ENCODE measurements at regions not wholly inside any gene's neighbourhood (a gene's known extent, or its start where the extent isn't known, plus 50 kb on each side); places are given as distances from the start of the nearest gene placed in this dataset.

DNA sequence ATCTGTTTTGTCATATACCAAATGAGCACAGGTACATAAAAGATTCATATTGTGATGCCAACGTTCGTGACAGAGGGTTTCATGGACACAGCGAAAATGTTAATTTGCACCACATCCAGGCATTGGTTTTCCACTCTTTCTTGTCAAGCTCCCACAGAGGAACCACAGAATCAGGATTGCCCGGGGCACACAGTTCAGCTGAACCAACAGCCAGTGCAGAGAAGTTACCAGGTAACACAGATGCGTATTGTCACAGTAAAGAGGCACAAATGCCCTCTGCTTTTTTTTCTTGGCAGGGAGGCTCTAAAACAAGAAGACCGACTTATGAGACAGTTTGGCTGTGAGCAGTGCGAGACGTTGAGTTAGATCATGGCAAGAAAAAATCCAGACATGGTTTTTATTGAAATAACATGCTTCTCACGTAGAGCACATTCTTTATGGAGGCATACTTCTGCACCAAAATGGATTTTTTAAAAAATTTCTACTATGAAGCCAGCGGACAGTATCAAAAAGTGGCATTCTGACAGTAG is 331.1 kb upstream of the KIAA1217 start:
- H3K27me3 Mint-ChIP-seq, result peaks cover 2% of the 10 kb centered on the region
- no peak overlapping the region for H3K27ac Mint-ChIP-seq
- H3K9me3 Mint-ChIP-seq (ENCODE audit: low read depth), result no peaks in the 10 kb centered on the region
- H3K36me3 Mint-ChIP-seq, result no peaks in the 10 kb centered on the region
- no peaks in the 10 kb centered on the region for H3K4me1 Mint-ChIP-seq (ENCODE audit: low read depth)
- H3K4me3 Mint-ChIP-seq, result no peak overlapping the region

DNA sequence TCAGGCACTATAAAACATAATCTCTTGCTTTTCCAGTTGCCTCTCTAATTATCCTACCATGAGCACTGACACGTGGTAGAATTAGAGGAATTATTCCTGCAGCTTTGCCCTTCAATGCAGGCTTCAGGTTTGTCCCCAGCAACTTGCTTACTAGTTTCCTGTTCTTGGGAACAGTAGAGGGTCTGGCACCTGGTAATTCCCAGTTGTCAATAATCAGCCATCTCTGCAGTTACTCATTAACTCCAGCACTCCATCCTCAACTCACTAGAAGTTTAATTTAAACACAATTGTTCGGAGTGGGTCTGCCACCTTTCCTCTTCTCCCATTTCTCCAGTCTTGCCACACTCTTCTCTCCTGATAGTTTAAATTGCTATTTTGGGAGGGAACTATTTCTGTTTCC is 324.3 kb upstream of the KIAA1217 start:
- Mint-ChIP-seq H3K4me3 (no peak overlapping the region), H3K27ac (no peak overlapping the region), H3K9me3 (ENCODE audit: low read depth) (peaks cover 4% of the 10 kb centered on the region), H3K4me1 (ENCODE audit: low read depth) (no peaks in the 10 kb centered on the region), H3K27me3 (peaks cover 1% of the 10 kb centered on the region), H3K36me3 (no peaks in the 10 kb centered on the region)

DNA sequence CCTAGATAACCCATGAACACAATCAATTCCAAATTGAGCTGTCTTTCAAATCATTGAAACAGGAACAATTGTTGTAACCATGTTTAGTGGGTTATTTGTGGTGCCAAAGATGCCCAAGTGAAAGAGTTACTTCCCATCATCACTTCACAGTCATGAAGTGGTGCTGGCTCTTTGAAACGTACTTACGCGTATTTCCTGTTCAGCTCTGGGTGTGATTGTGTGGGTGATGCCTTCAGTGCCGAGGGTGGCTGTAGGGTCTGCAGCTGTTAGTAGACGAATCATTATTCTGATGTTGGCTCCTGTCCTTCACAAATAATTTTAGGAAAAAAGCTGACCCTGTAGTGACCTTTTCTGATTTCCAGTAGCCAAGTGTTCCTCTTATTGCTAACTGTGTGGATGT is 323.1 kb upstream of the KIAA1217 start:
- Mint-ChIP-seq H3K4me3 (no peak overlapping the region), H3K4me1 (ENCODE audit: low read depth) (no peaks in the 10 kb centered on the region), H3K27ac (no peak overlapping the region), H3K9me3 (ENCODE audit: low read depth) (peaks cover 4% of the 10 kb centered on the region), H3K36me3 (no peaks in the 10 kb centered on the region), H3K27me3 (peaks cover 1% of the 10 kb centered on the region)

DNA sequence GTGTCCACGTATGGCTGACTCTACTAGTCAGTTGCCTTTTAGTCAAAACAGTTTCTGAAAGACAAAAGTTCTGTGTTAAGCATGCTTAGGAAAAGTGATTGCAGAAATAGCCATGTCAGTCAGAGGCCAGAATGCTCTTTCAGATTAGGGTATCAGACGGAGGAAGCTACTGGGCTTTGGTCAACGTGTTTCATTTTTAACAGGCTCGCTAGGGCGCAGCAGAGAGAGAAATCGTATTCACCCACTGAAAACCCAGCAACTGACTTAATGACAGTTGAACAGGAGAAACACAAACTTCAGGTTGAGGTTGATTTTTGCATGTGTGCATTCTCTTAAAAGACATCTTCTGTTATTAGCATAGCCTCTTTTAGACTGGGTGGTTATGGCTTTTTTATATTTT is 322.6 kb upstream of the KIAA1217 start:
- H3K36me3 Mint-ChIP-seq, result no peaks in the 10 kb centered on the region
- H3K27me3 Mint-ChIP-seq, result peaks cover 1% of the 10 kb centered on the region
- H3K4me3 Mint-ChIP-seq, result no peak overlapping the region
- peaks cover 4% of the 10 kb centered on the region for H3K9me3 Mint-ChIP-seq (ENCODE audit: low read depth)
- H3K27ac Mint-ChIP-seq, result no peak overlapping the region
- no peaks in the 10 kb centered on the region for H3K4me1 Mint-ChIP-seq (ENCODE audit: low read depth)

DNA sequence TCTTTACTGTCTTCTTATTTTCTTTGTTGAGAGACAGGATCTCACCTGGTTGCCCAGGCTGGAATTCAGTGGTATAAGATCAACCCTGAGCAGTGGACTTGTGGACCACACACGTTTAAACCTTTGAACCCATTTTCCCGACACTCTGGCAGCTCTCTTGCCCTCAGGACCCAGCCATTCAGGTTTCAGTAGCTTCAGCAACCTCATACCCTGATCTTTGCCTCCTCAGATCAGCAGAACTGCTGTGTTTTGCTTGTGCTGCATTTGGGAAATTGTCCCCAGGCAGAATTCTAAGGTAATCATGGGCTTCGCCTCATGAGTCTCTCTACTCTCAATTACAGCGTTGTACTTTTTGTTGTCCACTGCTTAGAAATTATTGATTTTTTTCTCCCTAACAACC is 317.6 kb upstream of the KIAA1217 start:
- Mint-ChIP-seq H3K27me3 (peaks cover 1% of the 10 kb centered on the region), H3K36me3 (no peaks in the 10 kb centered on the region), H3K9me3 (ENCODE audit: low read depth) (peaks cover 4% of the 10 kb centered on the region), H3K27ac (no peak overlapping the region), H3K4me1 (ENCODE audit: low read depth) (no peaks in the 10 kb centered on the region), H3K4me3 (no peak overlapping the region)

DNA sequence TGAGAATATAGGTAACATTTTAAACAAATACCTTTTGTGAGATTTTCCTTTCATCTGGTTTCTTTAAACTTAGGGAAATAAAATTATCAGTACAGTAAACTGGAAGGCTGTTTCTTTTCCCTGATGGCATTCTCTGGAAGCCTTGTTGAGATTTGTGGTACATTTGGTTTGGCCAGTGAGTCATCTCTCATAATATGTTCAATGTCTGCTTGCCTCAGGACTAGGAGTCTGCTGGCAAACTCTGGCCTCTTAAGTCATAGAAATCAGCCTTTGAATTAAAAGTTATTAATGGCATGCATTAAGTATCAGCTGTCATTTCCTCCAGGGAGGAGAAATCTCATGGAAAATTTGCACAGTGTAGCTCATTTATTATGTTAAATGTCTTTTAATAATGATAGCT is 316.6 kb upstream of the KIAA1217 start:
- Mint-ChIP-seq H3K27ac (no peak overlapping the region), H3K4me1 (ENCODE audit: low read depth) (no peaks in the 10 kb centered on the region), H3K36me3 (no peaks in the 10 kb centered on the region), H3K9me3 (ENCODE audit: low read depth) (peaks cover 4% of the 10 kb centered on the region), H3K4me3 (no peak overlapping the region), H3K27me3 (peaks cover 1% of the 10 kb centered on the region)

DNA sequence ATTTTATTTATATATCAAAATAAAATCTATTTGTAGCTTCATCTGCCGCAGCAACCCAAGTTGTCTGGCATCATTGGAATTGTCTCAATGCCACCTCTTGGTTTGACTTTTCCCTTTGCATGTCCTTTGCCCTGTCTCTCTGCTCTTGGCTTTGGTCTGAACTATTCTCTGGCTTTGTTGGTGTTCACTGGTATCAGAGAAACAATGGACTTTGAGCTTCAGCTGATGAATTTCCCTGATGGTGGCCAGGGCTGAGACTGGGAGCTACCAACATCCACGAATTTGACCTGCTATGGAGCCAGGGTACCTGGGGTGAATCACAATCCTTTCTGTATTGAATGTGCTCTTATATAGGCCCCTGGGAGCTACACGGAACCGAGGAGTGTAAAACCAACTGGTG is 311.7 kb upstream of the KIAA1217 start:
- Mint-ChIP-seq H3K36me3 (no peaks in the 10 kb centered on the region), H3K27me3 (no peaks in the 10 kb centered on the region), H3K27ac (no peak overlapping the region), H3K9me3 (ENCODE audit: low read depth) (no peaks in the 10 kb centered on the region), H3K4me3 (no peak overlapping the region), H3K4me1 (ENCODE audit: low read depth) (no peaks in the 10 kb centered on the region)

DNA sequence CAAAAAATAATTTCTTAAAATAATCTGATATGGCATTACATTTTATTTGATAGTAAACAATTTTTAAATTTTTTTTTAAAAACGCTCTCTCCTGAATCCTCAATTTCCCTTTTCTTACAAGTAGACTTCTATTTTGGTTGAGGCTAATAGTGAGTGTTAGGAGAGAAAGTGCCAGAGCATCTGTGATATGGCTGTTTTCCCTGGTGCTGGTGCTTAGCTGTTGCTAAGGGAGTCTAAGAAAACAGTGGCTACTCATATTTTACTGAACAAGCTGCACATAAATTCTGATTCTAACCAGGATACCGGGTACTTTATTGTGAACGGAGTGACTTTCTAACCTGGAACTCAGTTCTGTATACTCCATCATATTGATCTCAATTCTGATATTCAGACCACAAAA is 311.1 kb upstream of the KIAA1217 start:
- no peaks in the 10 kb centered on the region for H3K27me3 Mint-ChIP-seq
- H3K9me3 Mint-ChIP-seq (ENCODE audit: low read depth), result no peaks in the 10 kb centered on the region
- H3K36me3 Mint-ChIP-seq, result no peaks in the 10 kb centered on the region
- no peaks in the 10 kb centered on the region for H3K4me1 Mint-ChIP-seq (ENCODE audit: low read depth)
- no peak overlapping the region for H3K4me3 Mint-ChIP-seq
- H3K27ac Mint-ChIP-seq, result no peak overlapping the region

DNA sequence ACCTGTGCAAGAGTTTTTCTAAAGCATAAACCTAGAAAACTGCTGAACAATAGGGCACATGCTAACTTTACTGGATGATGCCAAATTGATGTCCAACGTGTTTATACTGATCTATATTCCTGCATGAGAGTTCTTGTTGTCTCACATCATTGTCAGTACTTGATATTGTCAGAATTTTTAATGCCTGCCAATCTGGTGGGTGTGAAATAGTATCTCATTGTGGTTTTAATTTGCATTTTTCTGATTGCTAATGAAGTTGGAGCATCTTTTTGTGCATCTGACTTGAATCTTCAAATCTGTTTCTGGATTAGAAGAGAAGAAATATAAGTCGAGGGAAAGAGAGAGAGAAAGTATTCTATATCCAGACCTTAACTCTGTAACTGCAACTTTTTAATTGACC is 309.8 kb upstream of the KIAA1217 start:
- H3K9me3 Mint-ChIP-seq (ENCODE audit: low read depth), result no peaks in the 10 kb centered on the region
- no peaks in the 10 kb centered on the region for H3K4me1 Mint-ChIP-seq (ENCODE audit: low read depth)
- no peak overlapping the region for H3K27ac Mint-ChIP-seq

DNA sequence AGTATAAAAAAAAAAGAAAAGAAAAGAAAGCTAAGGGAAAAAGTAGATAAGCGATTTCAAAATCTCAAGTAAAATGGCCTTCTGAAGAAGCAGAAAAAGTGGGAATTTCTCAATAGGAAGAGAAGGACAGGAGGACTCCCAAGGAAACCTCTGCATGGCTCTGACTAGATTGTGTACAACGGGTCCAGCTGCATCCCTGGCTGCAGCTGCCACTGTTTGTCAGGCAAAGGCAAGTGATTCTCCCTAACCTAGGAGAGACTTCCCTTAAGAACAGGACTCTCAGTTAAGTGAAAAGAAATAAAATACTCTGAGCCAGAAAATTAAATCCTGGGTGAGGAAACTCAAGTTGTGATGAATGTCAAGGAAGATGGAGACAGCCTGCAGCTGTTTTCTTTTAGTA is 298.6 kb upstream of the KIAA1217 start:
- no peaks in the 10 kb centered on the region for H3K36me3 Mint-ChIP-seq
- peaks cover 5% of the 10 kb centered on the region for H3K9me3 Mint-ChIP-seq (ENCODE audit: low read depth)
- no peak overlapping the region for H3K27ac Mint-ChIP-seq
- H3K27me3 Mint-ChIP-seq, result no peaks in the 10 kb centered on the region
- H3K4me1 Mint-ChIP-seq (ENCODE audit: low read depth), result no peaks in the 10 kb centered on the region
- H3K4me3 Mint-ChIP-seq, result no peak overlapping the region

More for the DNA sequence above, 309.8 kb upstream of the KIAA1217 start:
- Mint-ChIP-seq H3K4me3 (no peak overlapping the region), H3K27me3 (no peaks in the 10 kb centered on the region), H3K36me3 (no peaks in the 10 kb centered on the region)

DNA sequence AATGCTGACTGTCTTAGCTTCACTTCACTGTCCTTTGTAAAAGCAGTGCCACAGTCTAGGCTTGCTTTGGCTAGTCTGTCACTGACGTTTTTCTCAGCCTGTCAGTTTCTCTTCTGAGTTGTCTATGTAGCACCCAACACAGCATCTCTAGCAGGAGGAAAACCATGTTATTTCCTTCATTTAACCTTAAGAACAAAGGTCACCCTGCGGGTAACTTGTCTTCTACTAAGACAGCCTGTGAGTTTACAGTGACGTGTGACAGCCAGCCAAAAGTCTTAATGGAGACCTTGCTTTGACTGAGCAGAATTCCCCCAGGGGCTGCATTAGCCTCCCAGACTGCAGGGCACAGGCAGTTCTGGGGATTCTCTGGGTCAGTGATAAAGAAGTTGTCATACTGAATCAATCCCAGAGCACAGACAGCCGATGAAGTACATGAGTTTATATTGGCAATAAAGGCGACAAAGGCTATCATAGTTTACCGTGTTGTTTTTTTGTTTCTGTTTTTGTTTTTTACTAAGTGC is 296.0 kb upstream of the KIAA1217 start:
- no peak overlapping the region for H3K4me3 Mint-ChIP-seq
- H3K27me3 Mint-ChIP-seq, result no peaks in the 10 kb centered on the region
- H3K27ac Mint-ChIP-seq, result no peak overlapping the region
- no peaks in the 10 kb centered on the region for H3K36me3 Mint-ChIP-seq
- no peaks in the 10 kb centered on the region for H3K4me1 Mint-ChIP-seq (ENCODE audit: low read depth)
- peaks cover 5% of the 10 kb centered on the region for H3K9me3 Mint-ChIP-seq (ENCODE audit: low read depth)

DNA sequence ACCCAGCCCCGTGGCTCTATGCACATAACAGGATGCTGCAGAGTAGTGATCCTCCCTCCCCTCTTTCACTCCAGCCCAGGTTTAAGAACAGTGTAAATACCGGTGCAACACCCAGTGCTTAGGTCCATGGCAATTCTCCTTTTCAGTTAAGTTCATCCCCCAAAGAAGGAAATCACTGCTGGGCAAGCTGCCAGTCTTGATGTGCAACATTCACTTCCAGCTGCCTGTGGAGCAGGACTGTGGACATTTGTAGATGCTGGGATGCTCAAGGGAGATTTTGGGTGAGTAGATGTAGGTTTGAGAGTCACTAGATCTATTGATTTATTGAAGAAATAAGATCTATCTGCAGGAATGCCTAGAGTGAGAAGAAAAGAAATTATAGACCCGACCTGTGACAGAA is 294.3 kb upstream of the KIAA1217 start:
- Mint-ChIP-seq H3K27ac (no peak overlapping the region), H3K27me3 (no peaks in the 10 kb centered on the region), H3K36me3 (no peaks in the 10 kb centered on the region), H3K4me1 (ENCODE audit: low read depth) (no peaks in the 10 kb centered on the region), H3K4me3 (no peak overlapping the region), H3K9me3 (ENCODE audit: low read depth) (no peaks in the 10 kb centered on the region)

DNA sequence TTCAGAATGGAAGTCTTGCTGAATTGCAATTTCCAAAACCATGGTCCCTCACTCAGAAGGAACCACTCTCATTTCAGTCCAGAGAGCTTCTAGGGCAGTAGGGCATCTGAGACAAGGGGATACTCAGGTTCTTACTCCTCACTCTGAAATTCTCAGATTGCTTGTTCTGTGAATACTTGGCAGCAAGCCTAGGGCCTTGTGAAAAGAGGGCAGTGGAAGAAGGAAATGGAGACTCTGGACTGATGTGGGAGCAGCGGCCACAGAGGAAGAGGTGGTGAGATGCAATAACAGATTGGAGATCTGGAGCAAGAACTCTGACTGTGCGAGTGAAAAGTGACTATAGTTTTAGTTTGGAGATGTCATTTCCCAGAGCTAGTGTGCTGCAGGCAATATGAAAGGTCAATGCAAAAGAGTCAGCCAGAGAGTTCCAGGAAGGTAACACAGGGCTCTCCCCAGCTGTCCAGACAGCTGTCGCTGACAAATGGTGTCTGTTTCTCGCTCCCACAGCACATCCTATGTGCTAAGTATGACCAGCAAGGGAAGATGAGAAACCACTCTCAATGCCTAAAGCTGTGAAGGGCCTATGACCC is 291.6 kb upstream of the KIAA1217 start:
- Mint-ChIP-seq H3K27ac (no peak overlapping the region), H3K36me3 (no peaks in the 10 kb centered on the region), H3K4me3 (no peak overlapping the region)

DNA sequence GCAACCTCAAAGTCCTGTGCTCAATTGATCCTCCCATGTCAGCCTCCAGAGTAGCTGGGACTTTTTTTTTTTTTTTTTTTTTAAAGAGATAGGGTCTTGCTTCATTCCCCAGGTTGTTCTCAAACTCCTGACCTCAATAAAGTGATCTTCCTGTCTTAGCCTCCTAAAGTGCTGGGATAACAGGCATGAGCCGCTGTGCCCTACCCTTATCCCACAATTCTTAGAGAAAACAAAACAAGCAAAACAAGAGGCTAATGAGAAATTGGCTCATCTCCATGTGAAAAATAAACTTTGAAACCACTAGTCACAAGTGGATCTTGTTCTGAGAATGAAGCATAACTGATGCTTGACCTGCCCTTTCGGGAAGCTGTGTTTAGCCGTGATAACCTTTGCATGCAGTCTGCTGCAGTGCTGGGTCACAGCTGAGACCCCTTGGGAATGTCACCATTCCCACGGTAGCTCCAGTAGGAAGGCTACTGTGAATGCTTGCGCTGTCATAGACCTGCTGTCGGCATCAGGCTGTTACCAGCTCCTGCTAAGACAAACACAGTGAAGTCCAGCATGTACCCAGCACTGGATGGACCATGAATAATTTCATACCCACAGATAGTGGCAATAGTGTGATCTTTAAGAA is 290.7 kb upstream of the KIAA1217 start:
- no peaks in the 10 kb centered on the region for H3K9me3 Mint-ChIP-seq (ENCODE audit: low read depth)
- H3K4me3 Mint-ChIP-seq, result no peak overlapping the region
- H3K4me1 Mint-ChIP-seq (ENCODE audit: low read depth), result no peaks in the 10 kb centered on the region
- no peak overlapping the region for H3K27ac Mint-ChIP-seq
- no peaks in the 10 kb centered on the region for H3K27me3 Mint-ChIP-seq
- H3K36me3 Mint-ChIP-seq, result no peaks in the 10 kb centered on the region

More for the DNA sequence above, 291.6 kb upstream of the KIAA1217 start:
- Mint-ChIP-seq H3K27me3 (no peaks in the 10 kb centered on the region), H3K4me1 (ENCODE audit: low read depth) (no peaks in the 10 kb centered on the region), H3K9me3 (ENCODE audit: low read depth) (no peaks in the 10 kb centered on the region)

DNA sequence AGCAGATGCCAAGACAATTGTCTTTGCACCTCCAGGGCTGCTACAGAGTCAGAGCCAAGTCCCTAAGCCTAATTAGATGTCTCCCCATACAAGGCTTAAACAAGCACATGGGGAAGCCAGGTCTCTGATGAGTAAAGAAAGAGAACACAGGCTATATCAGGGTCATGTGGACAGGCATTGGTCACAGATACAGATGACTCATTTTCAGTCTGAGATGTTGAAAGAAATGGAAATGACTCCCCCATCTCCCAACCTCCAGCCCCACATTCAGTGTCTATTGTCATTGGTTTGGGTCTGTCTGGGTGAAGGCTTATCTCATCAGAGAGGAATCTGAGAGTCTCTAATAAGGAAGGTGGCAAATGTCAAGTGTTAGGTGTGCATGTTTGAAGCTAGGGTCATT is 290.1 kb upstream of the KIAA1217 start:
- Mint-ChIP-seq H3K36me3 (no peaks in the 10 kb centered on the region), H3K27ac (no peak overlapping the region), H3K4me3 (no peak overlapping the region), H3K9me3 (ENCODE audit: low read depth) (no peaks in the 10 kb centered on the region), H3K4me1 (ENCODE audit: low read depth) (no peaks in the 10 kb centered on the region), H3K27me3 (no peaks in the 10 kb centered on the region)
